ENCODE measurements at regions not wholly inside any gene's neighbourhood (a gene's known extent, or its start where the extent isn't known, plus 50 kb on each side); places are given as distances from the start of the nearest gene placed in this dataset.
"Not testable (repeated sequence)": the region's sequence is repeated elsewhere in the genome, so short reads cannot be mapped to it uniquely, and the experiment has no call there.

GRCh38 chr19:28117143-28117542 is 1095.8 kb downstream of the UQCRFS1 start:
- Mint-ChIP-seq H3K27ac (no peak overlapping the region), H3K27me3 (no peaks in the 10 kb centered on the region), H3K36me3 (no peaks in the 10 kb centered on the region), H3K4me3 (no peak overlapping the region), H3K9me3 (peaks cover 0 to 23% (median 8%) of the 10 kb centered on the region in 7 donors), H3K4me1 (no peaks in the 10 kb centered on the region)
- DNase-seq (no peak), ATAC-seq (ENCODE audit: low read depth in 2 of 2) (no peak)
- Histone ChIP-seq H3K36me3 (ENCODE audit: control insufficient read depth, insufficient read depth, low read length) (no peaks in the 10 kb centered on the region), H3K27me3 (ENCODE audit: control insufficient read depth, insufficient read depth, low read length) (no peaks in the 10 kb centered on the region), H3K4me1 (ENCODE audit: control insufficient read depth, insufficient read depth, low read length, poor library complexity, severe bottlenecking) (no peaks in the 10 kb centered on the region), H3K9me3 (ENCODE audit: control insufficient read depth in 2 of 2, low read length in 2 of 2) (peaks cover 0 to 3% of the 10 kb centered on the region in 2 experiments), H3K4me3 (ENCODE audit: low read depth, low read length) (no peak overlapping the region), H3K27ac (ENCODE audit: insufficient read depth, low read length, poor library complexity, severe bottlenecking) (no peak overlapping the region)

GRCh38 chr19:28116379-28116778 is 1096.6 kb downstream of the UQCRFS1 start:
- H3K4me1 ChIP-seq (ENCODE audit: control insufficient read depth, insufficient read depth, low read length, poor library complexity, severe bottlenecking); H3K27me3 ChIP-seq (ENCODE audit: control insufficient read depth, insufficient read depth, low read length); H3K27ac ChIP-seq (ENCODE audit: insufficient read depth, low read length, poor library complexity, severe bottlenecking); DNase-seq; H3K4me3 Mint-ChIP-seq; H3K4me3 ChIP-seq (ENCODE audit: low read depth, low read length); ATAC-seq (ENCODE audit: low read depth in 2 of 2); H3K9me3 ChIP-seq (ENCODE audit: control insufficient read depth in 2 of 2, low read length in 2 of 2); H3K36me3 ChIP-seq (ENCODE audit: control insufficient read depth, insufficient read depth, low read length); H3K27me3 Mint-ChIP-seq; H3K4me1 Mint-ChIP-seq; H3K27ac Mint-ChIP-seq; H3K36me3 Mint-ChIP-seq: not testable (repeated sequence)
- peaks cover 0 to 25% (median 8%) of the 10 kb centered on the region in 7 donors for H3K9me3 Mint-ChIP-seq

DNA sequence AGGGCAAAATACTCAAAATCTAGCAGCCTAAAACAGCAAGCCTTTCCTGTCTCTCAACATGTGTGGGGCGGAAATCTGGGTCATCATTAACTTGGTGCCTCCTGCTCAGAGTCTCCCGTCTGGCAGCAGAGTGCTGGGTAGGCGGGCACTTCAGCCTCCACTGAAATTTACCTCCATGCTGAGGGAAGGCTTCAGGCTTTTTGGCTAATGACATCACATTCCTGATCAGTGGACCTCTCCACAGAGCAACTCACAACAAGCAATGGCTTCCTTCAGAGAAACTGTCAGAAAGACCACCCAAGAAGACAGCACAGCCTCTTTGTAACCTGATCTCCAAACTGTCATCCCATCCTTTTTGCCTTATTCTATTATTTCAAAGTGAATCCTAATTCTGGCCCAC is 1109.0 kb downstream of the UQCRFS1 start:
- H3K27me3 ChIP-seq (ENCODE audit: control insufficient read depth, insufficient read depth, low read length): no peaks in the 10 kb centered on the region
- ATAC-seq (ENCODE audit: low read depth in 2 of 2): no peak
- no peak for DNase-seq
- H3K4me1 Mint-ChIP-seq: no peaks in the 10 kb centered on the region
- H3K36me3 Mint-ChIP-seq: no peaks in the 10 kb centered on the region
- H3K4me3 Mint-ChIP-seq: no peak overlapping the region
- H3K36me3 ChIP-seq (ENCODE audit: control insufficient read depth, insufficient read depth, low read length): no peaks in the 10 kb centered on the region
- no peaks in the 10 kb centered on the region for H3K4me1 ChIP-seq (ENCODE audit: control insufficient read depth, insufficient read depth, low read length, poor library complexity, severe bottlenecking)
- H3K9me3 Mint-ChIP-seq: peaks cover 0 to 14% (median 7%) of the 10 kb centered on the region in 7 donors
- no peaks in the 10 kb centered on the region for H3K9me3 ChIP-seq (ENCODE audit: control insufficient read depth in 2 of 2, low read length in 2 of 2)
- no peak overlapping the region for H3K4me3 ChIP-seq (ENCODE audit: low read depth, low read length)
- no peak overlapping the region for H3K27ac ChIP-seq (ENCODE audit: insufficient read depth, low read length, poor library complexity, severe bottlenecking)
- H3K27me3 Mint-ChIP-seq: no peaks in the 10 kb centered on the region
- H3K27ac Mint-ChIP-seq: no peak overlapping the region

- H3K36me3 ChIP-seq (ENCODE audit: control insufficient read depth, insufficient read depth, low read length); H3K27ac Mint-ChIP-seq; H3K27me3 ChIP-seq (ENCODE audit: control insufficient read depth, insufficient read depth, low read length); H3K27ac ChIP-seq (ENCODE audit: insufficient read depth, low read length, poor library complexity, severe bottlenecking); H3K4me1 ChIP-seq (ENCODE audit: control insufficient read depth, insufficient read depth, low read length, poor library complexity, severe bottlenecking); H3K36me3 Mint-ChIP-seq; ATAC-seq (ENCODE audit: low read depth in 2 of 2); H3K27me3 Mint-ChIP-seq; H3K9me3 ChIP-seq (ENCODE audit: control insufficient read depth in 2 of 2, low read length in 2 of 2); H3K4me1 Mint-ChIP-seq; H3K4me3 ChIP-seq (ENCODE audit: low read depth, low read length); H3K4me3 Mint-ChIP-seq; DNase-seq: not testable (repeated sequence)
- peaks cover 1 to 15% (median 11%) of the 10 kb centered on the region in 7 donors for H3K9me3 Mint-ChIP-seq
Observed at GRCh38 chr19:28084659-28085157, 1128.2 kb downstream of the UQCRFS1 start.

- H3K27ac Mint-ChIP-seq: no peak overlapping the region
Observed at GRCh38 chr19:28076628-28077027, 1136.3 kb downstream of the UQCRFS1 start.

DNA sequence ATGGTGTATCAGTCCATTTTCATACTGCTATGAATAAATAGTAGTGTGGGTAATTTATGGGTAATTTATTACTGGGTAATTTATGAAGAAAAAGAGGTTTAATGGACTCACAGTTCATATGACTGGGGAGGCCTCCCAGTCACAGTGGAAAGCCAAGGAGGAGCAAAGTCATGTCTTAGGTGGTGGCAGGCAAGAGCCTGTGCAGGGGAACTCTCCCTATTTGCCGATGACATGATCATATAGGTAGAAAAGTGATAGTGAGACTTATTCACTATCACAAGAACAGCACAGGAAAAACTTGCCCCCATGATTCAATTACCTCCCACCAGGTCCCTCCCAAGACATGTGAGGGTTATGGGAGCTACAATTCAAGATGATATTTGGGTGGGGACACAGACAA is 1137.7 kb downstream of the UQCRFS1 start:
- Mint-ChIP-seq H3K4me3 (no peak overlapping the region), H3K9me3 (peaks cover 0 to 17% (median 5%) of the 10 kb centered on the region in 7 donors), H3K27ac (no peak overlapping the region), H3K27me3 (peaks cover 10% of the 10 kb centered on the region), H3K4me1 (no peaks in the 10 kb centered on the region), H3K36me3 (no peaks in the 10 kb centered on the region)
- no peak overlapping the region for H3K4me3 ChIP-seq (ENCODE audit: low read depth, low read length)
- ATAC-seq (ENCODE audit: low read depth in 2 of 2): no peak
- H3K9me3 ChIP-seq (ENCODE audit: control insufficient read depth in 2 of 2, low read length in 2 of 2): peaks cover 2 to 4% of the 10 kb centered on the region in 2 experiments
- no peaks in the 10 kb centered on the region for H3K36me3 ChIP-seq (ENCODE audit: control insufficient read depth, insufficient read depth, low read length)
- no peak for DNase-seq
- no peaks in the 10 kb centered on the region for H3K4me1 ChIP-seq (ENCODE audit: control insufficient read depth, insufficient read depth, low read length, poor library complexity, severe bottlenecking)
- no peaks in the 10 kb centered on the region for H3K27me3 ChIP-seq (ENCODE audit: control insufficient read depth, insufficient read depth, low read length)
- no peak overlapping the region for H3K27ac ChIP-seq (ENCODE audit: insufficient read depth, low read length, poor library complexity, severe bottlenecking)

More at GRCh38 chr19:28076628-28077027, 1136.3 kb downstream of the UQCRFS1 start:
- Histone ChIP-seq H3K27me3 (ENCODE audit: control insufficient read depth, insufficient read depth, low read length) (no peaks in the 10 kb centered on the region), H3K36me3 (ENCODE audit: control insufficient read depth, insufficient read depth, low read length) (no peaks in the 10 kb centered on the region), H3K27ac (ENCODE audit: insufficient read depth, low read length, poor library complexity, severe bottlenecking) (no peak overlapping the region), H3K9me3 (ENCODE audit: control insufficient read depth in 2 of 2, low read length in 2 of 2) (peaks cover 2 to 7% of the 10 kb centered on the region in 2 experiments), H3K4me3 (ENCODE audit: low read depth, low read length) (no peak overlapping the region), H3K4me1 (ENCODE audit: control insufficient read depth, insufficient read depth, low read length, poor library complexity, severe bottlenecking) (no peaks in the 10 kb centered on the region)
- Mint-ChIP-seq H3K4me3 (no peak overlapping the region), H3K27me3 (peaks cover 5% of the 10 kb centered on the region), H3K9me3 (peaks cover 0 to 17% (median 5%) of the 10 kb centered on the region in 7 donors), H3K4me1 (no peaks in the 10 kb centered on the region), H3K36me3 (no peaks in the 10 kb centered on the region)
- ATAC-seq (ENCODE audit: low read depth in 2 of 2) (no peak), DNase-seq (no peak)

DNA sequence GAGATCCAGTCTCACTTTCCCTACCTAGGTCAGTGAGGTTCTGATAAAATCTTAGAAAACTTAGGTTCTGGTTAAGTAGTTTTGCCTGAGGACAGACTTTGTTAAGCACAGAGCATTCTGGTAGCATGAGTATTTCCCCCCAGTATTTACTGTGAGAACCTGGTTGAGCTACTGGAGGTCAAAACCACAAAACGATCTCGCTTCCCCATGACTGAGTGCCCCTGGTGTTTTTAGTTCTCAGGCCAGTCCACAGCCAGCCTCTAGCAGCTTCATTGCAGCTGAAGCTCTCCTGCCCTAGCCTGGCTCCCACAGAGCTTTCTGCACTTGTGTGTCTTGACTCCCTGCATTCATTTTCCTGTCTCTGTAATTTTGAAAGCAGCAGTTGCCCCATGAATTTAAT is 1138.2 kb downstream of the UQCRFS1 start:
- peaks cover 0 to 19% (median 5%) of the 10 kb centered on the region in 7 donors for H3K9me3 Mint-ChIP-seq
- ATAC-seq (ENCODE audit: low read depth in 2 of 2) (no peak), DNase-seq (no peak)
- H3K9me3 ChIP-seq (ENCODE audit: control insufficient read depth in 2 of 2, low read length in 2 of 2): peaks cover 2 to 4% of the 10 kb centered on the region in 2 experiments
- no peak overlapping the region for H3K4me3 Mint-ChIP-seq
- no peak overlapping the region for H3K27ac ChIP-seq (ENCODE audit: insufficient read depth, low read length, poor library complexity, severe bottlenecking)
- no peaks in the 10 kb centered on the region for H3K4me1 Mint-ChIP-seq
- H3K27me3 Mint-ChIP-seq: peaks cover 10% of the 10 kb centered on the region
- H3K4me3 ChIP-seq (ENCODE audit: low read depth, low read length): no peak overlapping the region
- H3K27me3 ChIP-seq (ENCODE audit: control insufficient read depth, insufficient read depth, low read length): no peaks in the 10 kb centered on the region
- H3K27ac Mint-ChIP-seq: no peak overlapping the region
- H3K36me3 Mint-ChIP-seq: peaks cover 2% of the 10 kb centered on the region
- H3K36me3 ChIP-seq (ENCODE audit: control insufficient read depth, insufficient read depth, low read length): no peaks in the 10 kb centered on the region
- no peaks in the 10 kb centered on the region for H3K4me1 ChIP-seq (ENCODE audit: control insufficient read depth, insufficient read depth, low read length, poor library complexity, severe bottlenecking)

- Histone ChIP-seq H3K9me3 (ENCODE audit: control insufficient read depth in 2 of 2, low read length in 2 of 2) (peaks cover 0 to 6% of the 10 kb centered on the region in 2 experiments), H3K27me3 (ENCODE audit: control insufficient read depth, insufficient read depth, low read length) (no peaks in the 10 kb centered on the region), H3K36me3 (ENCODE audit: control insufficient read depth, insufficient read depth, low read length) (no peaks in the 10 kb centered on the region), H3K27ac (ENCODE audit: insufficient read depth, low read length, poor library complexity, severe bottlenecking) (no peak overlapping the region), H3K4me3 (ENCODE audit: low read depth, low read length) (no peak overlapping the region), H3K4me1 (ENCODE audit: control insufficient read depth, insufficient read depth, low read length, poor library complexity, severe bottlenecking) (no peaks in the 10 kb centered on the region)
- Mint-ChIP-seq H3K36me3 (peaks cover 2% of the 10 kb centered on the region), H3K4me3 (no peak overlapping the region), H3K4me1 (no peaks in the 10 kb centered on the region), H3K27ac (no peak overlapping the region), H3K9me3 (peaks cover 0 to 10% (median 5%) of the 10 kb centered on the region in 7 donors), H3K27me3 (peaks cover 5% of the 10 kb centered on the region)
- no peak for ATAC-seq (ENCODE audit: low read depth in 2 of 2)
- DNase-seq: no peak
Observed at GRCh38 chr19:28067882-28068281, 1145.1 kb downstream of the UQCRFS1 start.

All from CD4-positive, CD25-positive, alpha-beta regulatory T cell (primary cell).